ENCODE measurements at regions not wholly inside any gene's neighbourhood (a gene's known extent, or its start where the extent isn't known, plus 50 kb on each side); places are given as distances from the start of the nearest gene placed in this dataset.

GRCh38 chr2:104286841-104287240 lies 567.1 kb upstream of the POU3F3 start:
- TF ChIP-seq ZFX (IDR thresholded peaks at IDR 0.05; ENCODE audit: borderline replicate concordance) (no peak), CTCF (IDR thresholded peaks at IDR 0.05) (no peak)
- no peak overlapping the region for H3K27ac ChIP-seq

GRCh38 chr2:104289651-104290565 lies 564.0 kb upstream of the POU3F3 start:
- no peak overlapping the region for H3K27ac ChIP-seq
- no peak for TF ChIP-seq ZFX (IDR thresholded peaks at IDR 0.05; ENCODE audit: borderline replicate concordance)
- no peak for TF ChIP-seq CTCF (IDR thresholded peaks at IDR 0.05)

- TF ChIP-seq ZFX (IDR thresholded peaks at IDR 0.05; ENCODE audit: borderline replicate concordance) (no peak), CTCF (IDR thresholded peaks at IDR 0.05) (no peak)
- H3K27ac ChIP-seq: no peak overlapping the region
Measured at GRCh38 chr2:104290566-104290891, 563.4 kb upstream of the POU3F3 start.

- TF ChIP-seq ZFX (IDR thresholded peaks at IDR 0.05; ENCODE audit: borderline replicate concordance): no peak
- TF ChIP-seq CTCF (IDR thresholded peaks at IDR 0.05): 0 out of 2 replicates have a peak, but pooled peaks have one; percentile 6
- H3K27ac ChIP-seq: no peak overlapping the region
Measured at GRCh38 chr2:104312684-104313083, 541.2 kb upstream of the POU3F3 start.

- TF ChIP-seq CTCF (IDR thresholded peaks at IDR 0.05): no peak
- TF ChIP-seq ZFX (IDR thresholded peaks at IDR 0.05; ENCODE audit: borderline replicate concordance): no peak
- no peak overlapping the region for H3K27ac ChIP-seq
Measured at GRCh38 chr2:104318001-104318665, 535.8 kb upstream of the POU3F3 start.

GRCh38 chr2:104321116-104321795 lies 532.7 kb upstream of the POU3F3 start:
- no peak overlapping the region for H3K27ac ChIP-seq
- TF ChIP-seq CTCF (IDR thresholded peaks at IDR 0.05) (no peak), ZFX (IDR thresholded peaks at IDR 0.05; ENCODE audit: borderline replicate concordance) (no peak)

All from 22Rv1 (cell line).